ENCODE measurements at regions not wholly inside any gene's neighbourhood (a gene's known extent, or its start where the extent isn't known, plus 50 kb on each side); places are given as distances from the start of the nearest gene placed in this dataset.

GRCh38 chr1:87180682-87181081, 148.0 kb upstream of the LMO4 start:
- TF ChIP-seq CTCF (IDR thresholded peaks at IDR 0.05) (no peak), EZH2 (IDR thresholded peaks at IDR 0.05; ENCODE audit: borderline replicate concordance, insufficient read depth, low read depth, low read length, poor library complexity, severe bottlenecking) (no peak)
